ENCODE measurements at regions not wholly inside any gene's neighbourhood (a gene's known extent, or its start where the extent isn't known, plus 50 kb on each side); places are given as distances from the start of the nearest gene placed in this dataset.

DNA sequence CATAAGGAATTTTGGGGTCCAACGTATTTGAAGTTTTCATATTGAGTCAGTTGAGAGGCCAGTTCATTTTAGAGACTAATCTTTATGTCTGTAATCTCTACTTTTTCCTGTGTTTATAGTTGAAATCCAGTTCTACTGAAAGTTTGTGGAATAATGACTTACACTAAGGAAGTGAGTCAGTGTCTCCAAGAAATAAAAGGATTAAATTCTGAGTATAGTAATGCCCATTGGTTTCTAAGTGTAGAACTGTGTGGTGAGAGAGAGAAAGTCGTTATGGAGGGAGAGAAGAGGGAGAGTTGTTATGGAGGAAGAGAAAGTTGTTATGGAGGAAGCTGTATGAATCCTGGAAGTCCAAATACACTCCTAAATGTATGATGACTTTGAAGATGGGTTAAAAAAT is 264.6 kb upstream of the HAND2 start:
- TF ChIP-seq, protein P1, sequence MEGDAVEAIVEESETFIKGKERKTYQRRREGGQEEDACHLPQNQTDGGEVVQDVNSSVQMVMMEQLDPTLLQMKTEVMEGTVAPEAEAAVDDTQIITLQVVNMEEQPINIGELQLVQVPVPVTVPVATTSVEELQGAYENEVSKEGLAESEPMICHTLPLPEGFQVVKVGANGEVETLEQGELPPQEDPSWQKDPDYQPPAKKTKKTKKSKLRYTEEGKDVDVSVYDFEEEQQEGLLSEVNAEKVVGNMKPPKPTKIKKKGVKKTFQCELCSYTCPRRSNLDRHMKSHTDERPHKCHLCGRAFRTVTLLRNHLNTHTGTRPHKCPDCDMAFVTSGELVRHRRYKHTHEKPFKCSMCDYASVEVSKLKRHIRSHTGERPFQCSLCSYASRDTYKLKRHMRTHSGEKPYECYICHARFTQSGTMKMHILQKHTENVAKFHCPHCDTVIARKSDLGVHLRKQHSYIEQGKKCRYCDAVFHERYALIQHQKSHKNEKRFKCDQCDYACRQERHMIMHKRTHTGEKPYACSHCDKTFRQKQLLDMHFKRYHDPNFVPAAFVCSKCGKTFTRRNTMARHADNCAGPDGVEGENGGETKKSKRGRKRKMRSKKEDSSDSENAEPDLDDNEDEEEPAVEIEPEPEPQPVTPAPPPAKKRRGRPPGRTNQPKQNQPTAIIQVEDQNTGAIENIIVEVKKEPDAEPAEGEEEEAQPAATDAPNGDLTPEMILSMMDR (IDR thresholded peaks at IDR 0.05): no peak
- no peak for TF ChIP-seq EZH2phosphoT487 (IDR thresholded peaks at IDR 0.05)
